Activated CD4-positive, alpha-beta T cell treated with anti-CD3 and anti-CD28 coated beads for 4 hours (primary cell): ENCODE measurements at regions not wholly inside any gene's neighbourhood (a gene's known extent, or its start where the extent isn't known, plus 50 kb on each side); places are given as distances from the start of the nearest gene placed in this dataset.

Experiments
- DNase-seq, 2 donors: peaks; one replicate each; pipeline ENCODE4 v3.0.0-alpha.2; 2020

DNA sequence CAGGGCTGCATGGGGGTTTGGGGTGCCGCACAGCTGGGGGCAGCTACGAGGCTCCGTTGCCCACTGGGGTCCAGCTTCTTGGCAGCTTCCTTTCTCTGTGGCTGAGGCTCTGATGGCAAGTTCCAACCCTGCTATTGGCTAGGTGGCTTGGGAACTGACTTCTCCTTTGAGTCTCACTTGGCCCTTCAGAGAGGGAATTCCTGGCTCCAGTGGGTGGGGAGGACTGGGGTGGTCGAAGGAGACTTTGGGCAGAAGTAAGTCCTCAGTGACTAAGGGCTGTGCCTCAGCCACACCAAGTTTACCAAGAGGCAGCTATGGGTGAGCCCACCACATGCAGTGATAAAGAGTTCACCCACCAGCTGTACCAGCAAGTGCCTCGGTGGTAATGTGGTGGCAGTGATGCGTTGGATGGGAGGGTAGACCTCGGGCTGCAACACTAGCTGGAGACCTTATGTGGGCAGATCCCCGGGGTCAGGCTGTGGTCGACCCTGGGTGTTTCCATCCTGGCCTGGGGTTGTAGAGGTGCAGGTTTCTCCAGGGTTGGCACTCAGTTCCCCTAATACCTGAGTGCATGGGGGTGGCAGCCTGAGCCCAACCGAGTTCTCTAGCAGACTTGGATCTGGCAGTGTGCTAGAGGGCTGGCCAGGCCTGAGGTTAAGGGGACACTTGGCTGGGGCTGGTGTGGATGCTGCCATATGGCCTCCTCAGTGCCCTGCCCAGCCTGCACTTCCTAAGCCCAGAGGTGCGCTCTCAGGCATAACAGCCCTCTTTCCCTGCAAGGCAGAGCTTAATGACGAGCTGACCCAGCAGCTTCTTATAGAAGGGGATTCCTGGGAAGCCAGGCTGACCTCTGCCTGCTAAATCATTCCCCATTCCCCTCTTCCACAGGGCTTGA is 197.0 kb upstream of the CADM1 start:
- no peak for DNase-seq

DNA sequence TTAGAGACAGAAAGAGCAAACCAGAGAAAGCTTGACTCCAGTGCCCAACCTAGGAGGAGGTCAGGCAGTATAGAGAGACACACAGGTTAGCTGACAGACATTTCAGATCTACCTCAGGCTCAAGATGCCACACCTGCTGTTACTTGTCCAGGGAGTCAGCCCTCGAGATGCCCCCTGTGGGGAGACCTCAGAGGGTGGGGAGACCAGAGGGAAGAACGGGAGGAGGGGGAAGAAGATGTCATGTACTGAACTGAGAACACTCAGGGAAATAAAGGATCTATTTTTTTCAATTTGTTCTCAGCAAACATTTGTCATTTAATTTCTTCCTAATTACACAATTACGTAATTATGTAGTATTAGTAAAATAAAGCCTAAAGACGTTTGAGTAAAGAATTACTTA is 196.3 kb upstream of the CADM1 start:
- no peak for DNase-seq

DNA sequence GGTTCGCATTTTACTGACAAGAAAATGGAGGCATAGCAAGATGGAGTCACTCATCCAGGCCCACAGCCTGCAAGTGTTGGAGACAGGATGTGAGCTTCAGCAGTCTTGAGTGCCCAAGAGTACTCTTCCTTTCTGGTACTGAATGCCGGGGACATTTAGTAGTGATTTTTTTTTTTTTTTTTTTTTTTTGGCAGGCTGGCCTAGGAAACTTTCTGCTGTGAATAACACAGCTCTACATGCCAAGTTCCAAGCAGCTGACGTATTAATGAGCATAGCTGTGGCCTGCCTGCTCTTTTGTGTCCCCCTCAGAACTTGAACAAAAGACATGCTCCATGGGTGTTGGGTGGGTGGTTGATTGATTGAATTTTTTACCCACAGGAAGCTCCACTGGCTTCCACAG is 195.5 kb upstream of the CADM1 start:
- no peak for DNase-seq

DNA sequence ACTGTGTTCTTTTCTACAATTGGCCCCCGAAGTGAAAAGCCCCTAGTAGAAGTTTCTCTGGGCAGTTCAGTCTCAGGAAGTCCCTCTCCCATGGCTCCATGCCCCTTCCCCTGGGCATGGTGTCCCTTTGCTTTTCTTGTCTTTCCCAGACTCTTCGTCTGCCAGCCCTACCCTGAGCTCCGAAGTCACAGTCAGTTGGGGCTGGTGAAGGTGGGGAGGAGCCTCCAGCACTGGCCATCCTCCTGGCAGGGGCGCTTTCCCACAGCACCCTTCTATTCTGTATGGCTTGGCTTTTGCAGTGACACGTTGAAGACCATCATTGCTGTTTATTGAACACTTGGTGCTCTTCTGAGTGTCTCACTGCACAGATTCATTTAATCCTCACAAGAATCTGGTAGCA is 195.1 kb upstream of the CADM1 start:
- DNase-seq, result no peak

DNA sequence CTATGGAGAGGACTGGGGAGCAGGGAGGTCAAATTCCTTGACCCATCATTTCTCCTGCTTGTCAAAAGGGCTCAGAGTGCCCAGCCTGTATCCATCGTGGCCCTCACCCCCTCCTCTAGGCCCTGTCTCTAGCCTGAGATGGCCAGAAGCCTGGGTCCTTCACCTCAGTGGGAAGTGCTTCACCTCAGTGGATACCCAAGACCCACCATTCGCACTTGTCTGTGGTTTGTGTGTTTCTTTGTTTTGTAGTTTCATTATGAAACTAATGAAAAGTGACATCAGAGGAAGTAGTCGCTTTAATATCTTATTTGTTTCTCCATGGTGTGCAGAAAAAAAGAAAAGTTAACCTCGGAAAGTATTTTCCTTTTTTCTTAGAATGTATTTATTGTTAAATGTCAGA is 194.0 kb upstream of the CADM1 start:
- no peak for DNase-seq

DNA sequence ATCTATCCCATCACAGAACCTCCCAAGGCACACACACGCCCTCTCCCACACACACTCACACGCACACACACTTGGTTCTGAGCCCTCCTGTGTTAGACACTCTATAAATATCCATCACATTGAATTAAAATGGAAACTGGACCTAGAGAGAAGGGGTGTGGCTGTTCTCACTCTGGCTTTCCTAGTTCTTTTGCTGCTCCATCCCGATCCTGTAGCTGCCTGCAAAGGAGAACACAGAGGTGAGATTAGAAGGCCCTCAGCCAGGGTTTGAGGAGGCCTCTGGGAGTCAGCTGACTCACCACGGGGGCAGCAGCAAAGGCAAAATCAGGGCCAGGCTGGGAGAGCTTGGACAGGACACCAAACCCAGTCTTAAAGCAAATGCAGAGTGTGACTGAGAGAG is 192.3 kb upstream of the CADM1 start:
- no peak for DNase-seq

DNA sequence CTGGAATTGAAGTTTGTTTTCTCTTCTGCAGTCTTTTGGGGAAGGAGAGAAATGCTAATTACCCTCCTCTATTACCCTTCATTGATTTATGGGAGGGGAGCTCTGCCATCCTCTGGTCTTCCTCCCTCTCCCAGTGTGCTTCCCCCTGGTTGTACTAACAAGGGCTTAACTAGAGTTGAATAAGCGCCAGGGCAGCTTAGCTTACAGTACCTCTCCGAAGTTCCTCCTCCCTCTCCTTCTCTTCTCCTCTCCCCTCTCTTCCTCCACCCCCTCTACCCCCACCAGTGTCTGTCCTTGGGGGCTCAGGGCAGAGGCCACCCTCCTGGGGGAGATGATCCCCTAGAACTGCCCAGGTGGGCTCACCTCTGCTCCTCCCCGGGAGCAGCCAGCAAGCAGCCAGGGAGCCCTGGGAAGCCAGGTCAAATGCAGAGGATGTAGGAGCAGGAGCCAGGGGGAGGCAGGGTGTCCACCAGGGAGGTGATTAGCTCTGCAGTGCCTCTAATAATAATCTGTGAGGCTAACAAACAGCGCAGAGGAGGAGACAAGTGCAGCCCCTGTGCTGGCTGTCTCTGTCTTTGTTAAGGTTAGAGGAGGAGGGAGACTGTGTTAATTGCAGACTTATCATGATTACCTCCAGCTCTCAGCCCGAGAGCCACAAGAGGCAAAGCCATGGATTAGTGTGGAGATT is 191.6 kb upstream of the CADM1 start:
- no peak for DNase-seq

DNA sequence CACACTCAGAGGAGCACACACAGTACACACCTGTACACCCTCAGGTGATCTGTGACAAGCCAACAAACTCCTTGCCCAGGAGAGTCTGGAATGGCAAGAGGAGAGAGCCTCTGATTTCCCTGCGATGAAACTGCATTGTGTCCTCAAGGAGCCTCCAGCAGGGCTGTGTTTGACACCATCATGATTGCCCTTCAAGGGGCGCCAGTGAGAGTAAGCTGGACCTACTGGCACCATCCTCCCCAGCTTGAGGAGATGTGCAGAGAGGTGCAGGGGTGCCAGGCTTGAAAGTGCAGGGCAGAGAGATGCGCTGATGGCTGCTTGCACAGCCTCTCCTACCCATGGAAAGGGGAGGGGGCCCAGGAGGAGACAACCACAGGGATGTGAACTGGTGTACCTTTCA is 188.8 kb upstream of the CADM1 start:
- DNase-seq, result no peak

DNA sequence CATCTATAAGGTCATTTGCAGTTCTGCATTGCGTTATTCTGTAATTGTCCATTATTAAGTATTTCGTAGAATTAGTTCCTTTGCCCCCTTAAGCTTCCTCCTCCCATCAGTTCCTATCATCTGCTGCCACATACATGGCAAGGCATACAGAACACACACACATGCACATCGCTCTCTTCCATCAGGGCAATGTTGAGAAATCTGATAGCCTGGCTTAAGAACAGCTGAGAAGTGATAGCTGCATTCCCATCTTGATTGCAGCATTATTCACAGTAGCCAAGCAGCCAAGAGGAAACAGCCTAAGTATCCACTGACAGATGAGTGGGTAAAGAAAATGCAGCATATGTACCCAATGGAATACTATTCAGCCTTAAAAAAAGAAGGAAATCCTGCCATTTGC is 186.8 kb upstream of the CADM1 start:
- no peak for DNase-seq

DNA sequence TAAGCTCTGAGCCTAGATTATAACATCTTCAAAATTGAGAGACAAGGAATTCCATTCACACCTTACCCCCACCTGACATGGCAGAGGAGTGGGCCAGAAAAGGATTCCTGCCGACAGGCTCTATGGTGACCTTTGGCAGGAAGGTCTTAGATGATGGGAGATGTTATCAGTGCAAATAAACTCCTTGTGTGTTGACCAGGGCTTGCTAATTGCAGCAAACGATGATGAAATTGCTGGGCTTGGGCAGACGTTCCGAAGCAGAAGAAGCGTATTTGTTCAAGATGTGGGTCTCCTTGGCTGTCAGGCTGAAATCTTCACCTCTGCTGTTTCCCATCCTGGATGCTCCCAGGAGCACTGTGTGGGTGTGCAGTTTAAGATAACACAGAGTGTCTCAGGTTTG is 183.7 kb upstream of the CADM1 start:
- DNase-seq, result no peak

DNA sequence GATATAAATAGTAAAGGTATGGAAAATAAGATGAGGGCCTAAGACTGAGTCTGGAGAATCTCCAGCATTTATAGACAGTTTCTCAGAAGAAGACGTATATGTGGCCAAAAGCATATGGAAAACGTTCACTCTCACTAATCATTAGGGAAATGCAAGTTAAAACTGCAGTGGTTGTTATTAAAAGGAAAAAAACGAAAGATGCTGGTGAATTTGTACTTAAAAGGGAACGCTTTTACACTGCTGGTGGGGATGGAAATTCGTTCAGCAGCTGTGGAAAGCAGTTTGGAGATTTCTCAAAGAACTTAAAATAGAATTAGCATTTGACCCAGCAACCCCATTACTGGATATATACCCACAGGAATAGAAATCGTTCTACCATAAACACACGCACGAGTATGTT is 180.5 kb upstream of the CADM1 start:
- no peak for DNase-seq

DNA sequence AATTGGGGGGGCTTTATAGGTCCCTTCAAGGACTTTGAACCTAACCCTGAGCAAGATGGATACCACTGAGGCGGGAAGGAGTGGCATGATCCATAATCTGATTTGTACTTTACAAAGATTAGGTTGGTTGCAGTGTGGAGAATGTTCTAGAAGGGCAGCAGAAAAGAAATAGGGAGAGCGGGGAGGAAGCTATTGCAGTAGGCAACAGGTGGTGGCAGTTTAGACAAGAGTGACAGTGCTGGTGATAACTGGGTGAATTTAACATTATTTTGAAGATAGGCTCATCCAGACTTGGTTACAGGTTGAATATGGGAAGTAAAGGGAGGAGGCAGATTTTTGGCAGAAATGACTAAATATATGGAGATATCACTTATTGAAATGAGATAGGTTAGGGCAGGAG is 179.9 kb upstream of the CADM1 start:
- no peak for DNase-seq

DNA sequence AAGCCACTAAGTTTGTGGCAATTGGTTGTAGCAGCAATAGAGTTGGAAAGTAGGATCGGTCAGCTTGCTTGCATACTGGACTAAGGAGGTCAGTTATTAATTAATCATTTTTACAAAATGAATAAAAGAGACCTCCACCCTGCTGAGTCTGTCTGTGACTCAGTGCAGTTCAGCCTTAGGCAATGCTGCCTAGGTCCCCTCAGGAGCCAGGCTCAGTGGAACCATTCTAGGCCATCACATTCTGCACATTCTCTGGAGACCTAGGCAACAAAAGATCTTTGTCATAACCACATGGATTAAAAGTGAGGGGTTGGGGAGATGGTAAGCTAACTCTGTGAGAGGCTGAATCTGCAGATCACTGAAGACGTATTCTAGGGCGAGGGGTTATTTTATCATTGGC is 178.7 kb upstream of the CADM1 start:
- no peak for DNase-seq

DNA sequence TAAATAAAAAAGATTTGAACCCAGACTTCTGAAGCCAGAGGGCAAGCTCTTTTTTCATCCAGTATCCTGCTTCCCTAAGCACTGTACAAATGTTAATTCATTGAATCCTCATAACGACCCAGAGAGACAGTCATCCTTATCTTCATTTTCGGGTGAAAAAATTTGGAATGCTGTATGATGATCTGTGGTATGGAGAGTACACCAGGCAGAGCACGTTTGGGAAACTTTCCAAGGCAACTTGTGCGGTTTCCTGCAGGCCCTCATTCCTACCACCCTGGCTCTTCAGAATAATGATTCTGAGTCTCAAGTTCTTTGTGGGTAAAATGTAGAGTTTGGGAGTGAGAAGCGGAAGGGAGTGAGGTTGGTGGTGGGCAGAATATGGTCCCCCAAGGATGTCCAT is 177.9 kb upstream of the CADM1 start:
- no peak for DNase-seq

DNA sequence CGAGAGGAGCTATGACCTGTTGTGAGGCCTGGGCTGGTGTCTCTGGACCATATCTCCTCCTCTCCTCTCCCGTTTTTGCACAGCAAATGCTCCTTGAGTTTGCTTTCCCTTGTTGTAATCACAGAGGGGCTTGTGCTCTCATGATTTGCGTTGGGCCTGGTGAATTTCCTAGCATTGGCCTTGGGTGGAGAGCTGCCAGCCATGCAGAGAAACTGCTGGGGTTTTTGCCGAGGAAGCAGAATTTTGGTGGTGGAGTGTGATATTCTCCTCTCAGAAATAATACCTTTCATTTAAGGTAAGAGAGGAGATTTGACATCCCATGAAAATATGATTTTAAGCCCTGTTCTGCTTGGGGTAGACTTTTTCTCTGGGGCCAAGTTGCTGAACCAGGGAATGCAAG is 175.7 kb upstream of the CADM1 start:
- no peak for DNase-seq

DNA sequence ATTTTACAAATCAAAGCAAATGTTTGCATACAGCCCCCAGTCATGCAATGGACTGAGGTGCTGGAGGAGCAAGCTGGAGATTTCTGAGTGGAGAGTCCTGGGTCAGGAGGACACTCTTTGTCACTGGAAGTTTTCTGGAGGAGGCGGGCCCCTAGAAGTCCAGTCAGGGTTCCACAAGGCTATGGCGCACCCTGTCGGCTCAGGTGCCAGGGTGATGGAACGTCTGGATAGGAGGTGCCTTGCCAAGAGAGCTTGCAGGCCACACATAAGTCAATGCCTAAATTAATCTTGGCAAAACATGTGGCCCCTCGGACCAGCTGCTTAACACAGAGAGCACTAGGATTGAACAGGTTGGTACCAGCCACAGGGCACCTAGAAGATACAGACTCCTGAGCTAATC is 174.7 kb upstream of the CADM1 start:
- DNase-seq, result no peak

DNA sequence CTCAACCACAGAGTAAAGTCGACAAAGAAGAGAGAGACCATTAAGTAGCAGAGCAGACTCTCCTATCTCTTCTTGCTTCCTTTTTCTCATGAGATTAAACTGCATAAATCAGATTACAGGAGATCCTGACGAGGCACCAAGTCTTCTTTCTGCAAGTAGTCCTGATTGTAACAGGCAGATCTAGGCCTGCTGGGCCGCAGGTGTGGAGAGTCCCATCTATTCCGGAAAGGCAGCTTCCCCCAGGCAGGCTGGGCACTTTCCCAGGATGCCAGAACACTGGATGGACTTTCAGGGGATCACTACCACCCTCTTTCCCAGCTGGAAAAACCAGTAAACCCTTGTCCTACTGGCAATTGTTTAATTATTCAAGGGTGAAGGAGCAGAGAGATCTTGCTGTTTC is 173.0 kb upstream of the CADM1 start:
- DNase-seq, result no peak

DNA sequence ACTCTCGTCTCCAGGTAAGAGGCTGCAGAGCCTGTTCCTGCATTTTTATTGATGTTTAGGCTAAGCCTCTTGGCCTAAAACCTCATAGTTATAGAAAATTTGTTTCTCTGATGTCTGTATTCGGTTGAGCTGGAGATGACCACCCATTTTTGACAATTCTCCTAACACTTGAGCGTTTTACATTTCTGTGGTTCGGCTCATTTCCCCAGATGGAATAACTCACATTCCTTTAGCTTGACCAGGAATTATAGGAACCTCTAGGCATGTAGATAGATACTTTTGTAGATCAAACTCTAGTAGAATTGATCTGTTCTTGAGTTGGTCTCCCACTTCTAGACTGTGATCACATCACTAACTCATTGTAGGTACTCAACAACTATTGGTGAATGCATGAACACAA is 172.6 kb upstream of the CADM1 start:
- DNase-seq, result no peak

DNA sequence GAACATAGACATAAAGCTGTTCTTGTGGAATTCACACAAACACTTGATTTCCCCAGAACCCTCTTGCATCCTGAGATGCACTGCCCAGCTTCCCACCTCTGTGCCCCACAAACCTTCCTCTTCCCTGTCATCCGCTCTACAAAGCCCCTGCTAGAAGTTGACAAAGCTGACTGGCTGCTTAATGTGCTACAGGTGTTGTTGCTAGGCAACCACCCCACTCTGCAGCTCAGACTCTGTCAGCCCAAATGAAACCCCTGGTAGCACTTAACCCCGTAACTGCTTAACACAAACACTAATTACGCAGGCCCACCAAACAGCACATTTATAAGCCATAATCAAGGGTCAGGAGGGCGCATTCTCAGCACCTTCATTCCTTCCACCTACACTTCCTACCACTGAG is 172.0 kb upstream of the CADM1 start:
- DNase-seq, result no peak

DNA sequence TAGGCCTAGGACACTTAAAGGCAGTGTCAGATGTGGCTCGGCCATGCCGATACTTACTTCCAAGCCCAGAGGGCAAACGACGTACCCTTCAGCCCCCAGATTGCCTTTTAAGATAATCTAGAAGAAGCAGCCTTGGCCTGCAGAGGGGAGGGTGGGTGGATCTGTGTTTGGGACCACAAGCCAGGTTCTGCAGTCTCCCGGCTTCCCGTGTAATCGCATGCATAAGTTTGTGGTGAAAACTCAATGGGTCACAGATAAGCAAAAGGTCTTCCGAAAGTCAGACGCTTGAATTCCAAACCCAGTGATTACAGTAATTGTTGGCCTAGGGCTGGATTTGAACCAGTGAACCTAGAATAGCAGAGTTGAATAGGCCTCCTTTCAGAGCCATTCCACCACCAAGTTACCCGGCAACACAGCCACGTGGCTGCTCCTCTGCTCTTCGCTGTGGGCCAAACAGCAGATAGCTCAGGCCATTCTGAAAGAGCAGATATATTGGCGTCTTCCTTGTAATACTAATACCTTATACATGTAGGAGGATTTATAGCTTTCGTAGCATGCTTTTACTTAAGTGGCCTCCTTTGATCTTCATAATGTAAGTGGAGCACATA is 170.8 kb upstream of the CADM1 start:
- no peak for DNase-seq

DNA sequence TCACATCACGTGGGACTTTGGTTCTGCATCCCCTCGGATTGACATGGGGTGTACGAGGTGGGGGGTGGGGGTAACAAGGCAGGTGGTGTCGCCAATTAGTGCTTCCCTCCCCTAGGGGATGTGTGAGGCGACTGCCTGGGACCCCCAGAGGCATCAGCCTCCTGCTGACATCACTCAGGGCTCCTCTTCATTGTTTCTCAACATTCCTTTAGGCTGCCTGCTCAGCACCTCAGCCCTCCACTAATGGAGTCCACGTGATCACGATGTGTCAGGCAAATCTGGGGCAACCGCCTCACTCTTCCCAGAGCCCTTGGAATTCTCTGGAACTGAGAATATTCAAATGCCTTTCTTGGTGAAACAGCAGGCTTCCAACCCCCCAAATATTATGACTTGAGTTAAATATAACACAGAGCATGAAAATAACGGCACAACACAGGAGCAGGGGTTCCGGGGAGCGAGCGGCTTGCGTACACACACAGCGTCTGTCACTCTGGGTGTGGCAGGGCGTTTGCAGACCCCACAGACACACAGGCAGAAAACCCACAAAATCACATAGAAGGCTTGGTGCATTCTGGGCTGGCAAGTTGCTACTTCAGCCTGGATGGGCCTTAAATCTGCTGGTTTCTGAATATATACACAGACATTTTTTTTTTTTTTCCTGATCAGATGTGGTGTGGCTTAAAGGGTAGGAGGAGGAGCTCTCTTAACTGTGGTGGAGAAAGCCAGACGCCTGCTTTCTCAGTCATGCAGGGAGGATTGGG is 170.1 kb upstream of the CADM1 start:
- DNase-seq, result no peak

DNA sequence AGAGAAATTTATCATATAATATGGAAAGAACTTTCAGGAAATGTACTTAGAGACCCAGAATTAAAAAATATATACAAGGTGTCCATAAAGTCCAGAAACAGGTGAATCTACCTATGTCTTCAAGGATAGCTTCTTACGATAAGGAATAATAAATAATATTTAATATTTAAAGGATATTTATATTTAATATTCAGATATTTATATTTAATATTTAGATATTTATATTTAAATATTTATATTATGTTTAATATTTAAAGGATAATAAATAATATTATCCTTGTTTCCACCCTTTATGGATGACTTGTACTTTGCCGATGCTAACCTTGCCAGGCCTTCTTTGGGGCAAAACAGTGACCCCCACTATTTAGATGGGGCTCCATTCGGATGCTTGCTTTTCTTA is 169.5 kb upstream of the CADM1 start:
- no peak for DNase-seq

DNA sequence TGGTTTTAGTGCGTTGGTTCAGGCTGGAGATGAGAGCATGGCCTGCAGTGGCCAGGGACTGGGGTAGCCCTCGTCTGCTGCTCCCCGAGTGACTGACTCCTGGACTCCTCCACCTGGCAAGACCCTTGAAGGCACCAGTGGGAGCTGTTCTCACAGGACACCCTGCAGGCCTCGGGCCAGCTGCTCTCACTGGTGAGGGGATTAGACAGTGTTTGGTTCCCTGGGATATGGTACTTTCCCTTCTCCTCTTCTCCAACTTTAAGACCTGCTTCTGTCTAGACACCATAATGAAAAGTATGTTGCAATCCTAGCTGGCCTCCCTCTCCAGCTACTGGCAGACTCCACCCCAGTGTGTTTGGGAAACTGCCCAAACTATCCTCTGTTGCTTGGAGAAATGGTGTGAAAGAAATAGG is 168.8 kb upstream of the CADM1 start:
- no peak for DNase-seq

DNA sequence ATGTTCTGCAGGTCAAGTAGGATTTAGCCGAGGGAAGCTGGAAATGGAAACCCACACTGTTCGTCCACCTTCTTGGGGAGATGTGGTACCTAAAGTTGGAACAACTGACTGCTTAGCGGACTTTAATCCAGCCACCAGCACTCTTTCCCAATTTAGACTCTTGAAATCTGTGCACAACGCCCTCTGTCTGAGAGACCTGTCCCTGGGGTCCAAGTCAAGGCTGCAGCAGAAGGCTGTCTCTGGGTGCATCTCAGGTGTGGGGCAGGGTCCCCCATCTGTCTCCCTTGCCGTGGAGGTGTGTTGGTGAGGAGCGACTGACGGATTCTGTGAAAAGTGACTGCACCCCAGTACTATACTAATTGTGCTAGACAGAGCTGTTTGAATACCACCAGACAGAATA is 168.2 kb upstream of the CADM1 start:
- DNase-seq, result no peak
